Skeletal muscle satellite cell (primary cell): ENCODE measurements at regions not wholly inside any gene's neighbourhood (a gene's known extent, or its start where the extent isn't known, plus 50 kb on each side); places are given as distances from the start of the nearest gene placed in this dataset.
"Not testable (repeated sequence)": the region's sequence is repeated elsewhere in the genome, so short reads cannot be mapped to it uniquely, and the experiment has no call there.

Experiments
- H3K27me3 ChIP-seq: 2 replicates; pipeline ENCODE4 v1.7.0; 2013; ENCODE audit warnings: low read length; ENCODE audit not compliant: control insufficient read depth, insufficient read depth
- H3K36me3 ChIP-seq: 2 replicates; pipeline ENCODE4 v1.7.0; 2013; ENCODE audit warnings: mild to moderate bottlenecking, control low read depth, low read length; ENCODE audit not compliant: insufficient read depth
- H3K4me1 ChIP-seq: 2 replicates; pipeline ENCODE4 v1.7.0; 2013; ENCODE audit warnings: low read length; ENCODE audit not compliant: control insufficient read depth, insufficient read depth
- H3K4me2 ChIP-seq: 2 replicates; pipeline ENCODE4 v1.7.0; 2013; ENCODE audit warnings: mild to moderate bottlenecking, low read length
- H3K4me3 ChIP-seq: 2 replicates; pipeline ENCODE4 v1.7.0; 2013; ENCODE audit warnings: low read length
- H3K9ac ChIP-seq: 2 replicates; pipeline ENCODE4 v1.7.0; 2013; ENCODE audit warnings: mild to moderate bottlenecking, low read depth, low read length, moderate library complexity
- H3K9me3 ChIP-seq: replicated peaks from 2 replicates; pipeline ENCODE4 v1.7.0; 2013; ENCODE audit warnings: mild to moderate bottlenecking, control low read depth, low read length

DNA sequence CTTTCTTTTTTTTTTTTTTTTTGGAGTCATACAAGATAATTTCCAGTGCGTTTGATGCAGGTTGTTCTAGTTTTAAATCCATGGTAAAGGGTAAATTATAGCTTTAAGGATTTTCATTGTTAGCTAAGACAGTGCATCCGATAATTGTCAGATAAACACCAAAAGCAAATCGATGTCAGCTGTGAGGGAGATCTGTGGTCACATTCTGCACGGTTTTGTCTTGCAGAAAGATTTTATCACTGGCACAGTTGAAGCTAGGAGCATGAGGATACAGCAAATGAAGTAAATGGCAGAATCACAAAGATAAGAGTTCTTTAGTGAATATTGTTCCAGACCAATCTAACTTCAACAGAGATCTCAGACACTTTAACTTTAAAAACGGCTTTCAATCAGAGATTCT is 648.8 kb upstream of the COBL start:
- H3K4me3 ChIP-seq, result no peak overlapping the region
- no peaks in the 10 kb centered on the region for H3K27me3 ChIP-seq
- H3K9ac ChIP-seq, result no peak overlapping the region
- no peaks in the 10 kb centered on the region for H3K36me3 ChIP-seq
- no peaks in the 10 kb centered on the region for H3K4me1 ChIP-seq
- H3K4me2 ChIP-seq, result no peak overlapping the region
- H3K9me3 ChIP-seq, result peaks cover 4% of the 10 kb centered on the region

GRCh38 chr7:51961804-51962203 is 645.2 kb upstream of the COBL start:
- Histone ChIP-seq H3K9ac (no peak overlapping the region), H3K4me3 (no peak overlapping the region), H3K27me3 (no peaks in the 10 kb centered on the region), H3K4me1 (no peaks in the 10 kb centered on the region), H3K4me2 (no peak overlapping the region), H3K9me3 (peaks cover 4% of the 10 kb centered on the region), H3K36me3 (no peaks in the 10 kb centered on the region)

- Histone ChIP-seq H3K9me3 (no peaks in the 10 kb centered on the region), H3K9ac (no peak overlapping the region), H3K4me1 (no peaks in the 10 kb centered on the region), H3K4me3 (no peak overlapping the region), H3K27me3 (no peaks in the 10 kb centered on the region), H3K4me2 (no peak overlapping the region), H3K36me3 (no peaks in the 10 kb centered on the region)
Measured at GRCh38 chr7:51950813-51951212, 634.2 kb upstream of the COBL start.

GRCh38 chr7:51949726-51950644 is 633.4 kb upstream of the COBL start:
- no peaks in the 10 kb centered on the region for H3K9me3 ChIP-seq
- no peaks in the 10 kb centered on the region for H3K36me3 ChIP-seq
- H3K4me2 ChIP-seq, result no peak overlapping the region
- H3K4me3 ChIP-seq, result no peak overlapping the region
- no peak overlapping the region for H3K9ac ChIP-seq
- no peaks in the 10 kb centered on the region for H3K4me1 ChIP-seq
- H3K27me3 ChIP-seq, result no peaks in the 10 kb centered on the region

DNA sequence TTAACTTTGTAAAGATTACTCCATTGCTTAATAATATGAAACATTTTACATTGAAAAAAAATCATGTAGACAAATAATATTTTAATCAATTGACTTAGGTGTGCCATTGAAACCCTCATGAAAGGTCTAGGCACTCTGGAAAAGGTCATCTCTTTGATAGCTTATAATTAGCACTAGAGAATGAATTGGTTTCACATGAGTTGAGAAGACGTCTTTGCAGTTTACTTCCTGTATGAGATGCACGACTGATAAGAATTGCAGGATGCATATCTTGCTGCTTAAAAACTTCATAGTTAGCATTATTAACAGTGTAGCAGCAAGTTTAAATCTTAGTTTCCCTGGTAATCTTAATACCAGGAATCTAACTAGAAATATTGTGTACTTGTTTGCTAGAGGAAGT is 614.2 kb upstream of the COBL start:
- no peaks in the 10 kb centered on the region for H3K36me3 ChIP-seq
- no peaks in the 10 kb centered on the region for H3K27me3 ChIP-seq
- no peaks in the 10 kb centered on the region for H3K4me1 ChIP-seq
- no peak overlapping the region for H3K4me2 ChIP-seq
- H3K4me3 ChIP-seq, result no peak overlapping the region
- no peak overlapping the region for H3K9ac ChIP-seq
- no peaks in the 10 kb centered on the region for H3K9me3 ChIP-seq

GRCh38 chr7:51929818-51930217 is 613.2 kb upstream of the COBL start:
- Histone ChIP-seq H3K9ac (no peak overlapping the region), H3K4me3 (no peak overlapping the region), H3K9me3 (no peaks in the 10 kb centered on the region), H3K27me3 (no peaks in the 10 kb centered on the region), H3K36me3 (no peaks in the 10 kb centered on the region), H3K4me2 (no peak overlapping the region), H3K4me1 (no peaks in the 10 kb centered on the region)

GRCh38 chr7:51927738-51928137 is 611.1 kb upstream of the COBL start:
- H3K36me3 ChIP-seq, result no peaks in the 10 kb centered on the region
- H3K27me3 ChIP-seq, result no peaks in the 10 kb centered on the region
- no peak overlapping the region for H3K4me2 ChIP-seq
- H3K4me3 ChIP-seq, result no peak overlapping the region
- no peak overlapping the region for H3K9ac ChIP-seq
- H3K9me3 ChIP-seq, result peaks cover 4% of the 10 kb centered on the region
- no peaks in the 10 kb centered on the region for H3K4me1 ChIP-seq

GRCh38 chr7:51918581-51918980 is 602.0 kb upstream of the COBL start:
- Histone ChIP-seq H3K4me2 (no peak overlapping the region), H3K36me3 (no peaks in the 10 kb centered on the region), H3K4me3 (no peak overlapping the region), H3K9me3 (peaks cover 15% of the 10 kb centered on the region), H3K4me1 (no peaks in the 10 kb centered on the region), H3K9ac (no peak overlapping the region), H3K27me3 (no peaks in the 10 kb centered on the region)

DNA sequence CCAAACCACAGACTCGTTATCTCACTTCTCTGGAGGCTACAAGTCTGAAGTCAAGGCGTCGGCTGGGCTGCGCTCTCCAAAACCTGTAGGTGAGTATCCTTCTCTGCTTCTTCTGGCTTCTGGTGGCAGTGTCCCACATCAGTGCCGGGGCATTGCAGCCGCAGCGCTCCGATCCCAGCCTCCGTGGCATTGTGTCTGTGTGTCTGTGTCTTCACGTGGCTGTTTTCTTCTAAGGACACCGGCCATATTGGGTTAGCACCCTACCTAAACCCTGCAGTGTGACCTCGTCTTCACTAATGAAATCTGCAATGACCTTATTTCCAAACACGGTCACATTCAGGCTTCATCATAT is 584.9 kb upstream of the COBL start:
- Histone ChIP-seq H3K9me3 (peaks cover 20% of the 10 kb centered on the region), H3K27me3 (no peaks in the 10 kb centered on the region), H3K9ac (no peak overlapping the region), H3K4me1 (no peaks in the 10 kb centered on the region), H3K4me3 (no peak overlapping the region), H3K36me3 (no peaks in the 10 kb centered on the region), H3K4me2 (no peak overlapping the region)

DNA sequence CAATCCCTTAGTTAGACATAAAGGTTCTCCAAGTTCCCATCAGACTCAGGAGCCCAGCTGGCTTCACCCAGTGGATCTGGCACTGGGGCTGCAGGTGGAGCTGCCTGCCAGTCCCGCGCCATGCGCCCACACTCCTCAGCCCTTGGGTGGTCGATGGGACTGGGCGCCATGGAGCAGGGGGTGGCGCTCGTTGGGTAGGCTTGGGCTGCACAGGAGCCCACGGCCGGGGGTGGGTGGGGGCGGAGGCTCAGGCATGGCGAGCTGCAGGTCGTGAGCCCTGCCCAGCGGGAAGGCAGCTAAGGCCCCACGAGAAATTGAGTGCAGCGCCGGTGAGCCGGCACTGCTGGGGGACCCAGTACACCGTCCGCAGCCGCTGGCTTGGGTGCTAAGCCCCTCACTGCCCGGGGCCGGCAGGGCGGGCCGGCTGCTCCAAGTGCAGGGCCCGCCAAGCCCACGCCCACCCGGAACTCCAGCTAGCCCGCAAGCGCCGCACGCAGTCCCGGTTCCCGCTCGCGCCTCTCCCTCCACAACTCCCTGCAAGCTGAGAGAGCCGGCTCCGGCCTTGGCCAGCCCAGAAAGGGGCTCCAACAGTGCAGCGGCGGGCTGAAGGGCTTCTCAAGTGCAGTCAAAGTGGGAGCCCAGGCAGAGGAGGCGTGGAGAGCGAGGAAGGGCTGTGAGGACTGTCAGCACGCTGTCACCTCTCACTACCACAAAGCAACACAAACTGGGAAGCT is 584.3 kb upstream of the COBL start:
- H3K4me3 ChIP-seq, H3K4me1 ChIP-seq, H3K4me2 ChIP-seq, H3K9ac ChIP-seq, H3K27me3 ChIP-seq, H3K36me3 ChIP-seq: not testable (repeated sequence)
- peaks cover 20% of the 10 kb centered on the region for H3K9me3 ChIP-seq

DNA sequence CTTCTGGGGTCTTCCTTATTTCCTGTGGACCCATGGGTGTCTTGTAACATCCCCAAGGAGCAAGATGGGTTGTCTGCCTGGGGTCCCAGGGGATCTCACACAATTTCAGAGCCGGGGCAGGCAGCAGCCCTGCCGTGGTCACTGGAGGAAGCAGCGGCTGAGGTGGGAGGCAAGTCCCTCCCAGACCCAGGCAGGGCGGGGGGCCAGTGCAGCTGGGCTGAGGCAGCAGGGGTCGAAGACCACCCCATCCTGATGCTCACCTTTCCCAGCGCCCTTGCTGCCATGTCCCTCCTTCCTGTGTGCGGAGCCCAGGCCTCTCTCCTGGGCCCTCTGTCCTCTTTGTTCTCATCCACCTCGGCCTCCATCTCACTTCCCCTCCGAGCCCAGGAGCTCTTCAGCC is 583.0 kb upstream of the COBL start:
- no peaks in the 10 kb centered on the region for H3K4me1 ChIP-seq
- H3K4me3 ChIP-seq, result no peak overlapping the region
- no peak overlapping the region for H3K9ac ChIP-seq
- no peaks in the 10 kb centered on the region for H3K36me3 ChIP-seq
- no peaks in the 10 kb centered on the region for H3K27me3 ChIP-seq
- peaks cover 20% of the 10 kb centered on the region for H3K9me3 ChIP-seq
- H3K4me2 ChIP-seq, result no peak overlapping the region

DNA sequence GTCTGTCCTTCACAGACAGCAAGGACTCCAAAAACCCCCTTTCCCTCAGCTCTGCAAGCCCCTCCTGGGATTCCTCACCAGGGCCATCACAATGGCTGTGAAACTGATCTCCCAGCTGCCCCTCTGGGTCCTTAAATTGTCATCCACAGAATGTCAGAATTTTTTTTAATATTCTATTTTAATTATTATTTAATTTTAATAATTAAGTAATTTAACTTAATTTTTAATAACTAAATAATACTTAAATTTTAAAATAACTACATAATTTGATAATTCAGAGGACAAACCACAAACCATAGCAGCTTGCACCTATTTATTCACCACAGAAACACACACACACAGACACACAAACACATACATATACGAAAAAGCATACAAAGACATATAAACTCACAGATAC is 565.8 kb upstream of the COBL start:
- Histone ChIP-seq H3K4me1 (no peaks in the 10 kb centered on the region), H3K9me3 (peaks cover 5% of the 10 kb centered on the region), H3K36me3 (no peaks in the 10 kb centered on the region), H3K9ac (no peak overlapping the region), H3K27me3 (no peaks in the 10 kb centered on the region), H3K4me2 (no peak overlapping the region), H3K4me3 (no peak overlapping the region)
